Panc1 (cell line): ENCODE measurements at regions not wholly inside any gene's neighbourhood (a gene's known extent, or its start where the extent isn't known, plus 50 kb on each side); places are given as distances from the start of the nearest gene placed in this dataset.

Experiments
- CTCF ChIP-seq: fragments of 450-650 bp; IDR thresholded peaks from 2 replicates; pipeline ENCODE4 v1.5.1; 2017; ENCODE audit warnings: mild to moderate bottlenecking
- POLR2AphosphoS5 ChIP-seq: IDR thresholded peaks from 2 replicates; pipeline ENCODE4 v1.6.1; 2012; ENCODE audit warnings: mild to moderate bottlenecking, low read depth, low read length, moderate library complexity

GRCh38 chr6:140670021-140670420 lies 1295.6 kb upstream of the CITED2 start:
- TF ChIP-seq POLR2AphosphoS5 (no peak), CTCF (no peak)
